Fibroblast of lung (primary cell): ENCODE measurements at regions not wholly inside any gene's neighbourhood (a gene's known extent, or its start where the extent isn't known, plus 50 kb on each side); places are given as distances from the start of the nearest gene placed in this dataset.
"Not testable (repeated sequence)": the region's sequence is repeated elsewhere in the genome, so short reads cannot be mapped to it uniquely, and the experiment has no call there.

Experiments
- DNase-seq, 2 donors: peaks; one replicate each; pipeline versions ENCODE4 v3.0.0 to v3.0.0-alpha.2; 2010; ENCODE audit warnings: low read depth in 2 of 2
- H2AFZ ChIP-seq: 2 replicates; pipeline ENCODE4 v1.5.1; 2012; ENCODE audit warnings: low read length, control low read depth, inconsistent platforms
- H3K27ac ChIP-seq: 2 replicates; pipeline ENCODE4 v1.5.1; 2011; ENCODE audit warnings: low read length, control low read depth; ENCODE audit not compliant: insufficient read depth
- H3K27me3 ChIP-seq: 2 replicates; pipeline ENCODE4 v1.5.1; 2011; ENCODE audit warnings: mild to moderate bottlenecking, low read length; ENCODE audit not compliant: control insufficient read depth, insufficient read depth
- H3K36me3 ChIP-seq: 2 replicates; pipeline ENCODE4 v1.5.1; 2011; ENCODE audit warnings: low read length; ENCODE audit not compliant: control insufficient read depth, insufficient read depth
- H3K4me1 ChIP-seq: 2 replicates; pipeline ENCODE4 v1.5.1; 2011; ENCODE audit warnings: low read length; ENCODE audit not compliant: control insufficient read depth, insufficient read depth; ENCODE audit errors: extremely low read depth
- H3K4me2 ChIP-seq: 2 replicates; pipeline ENCODE4 v1.5.1; 2011; ENCODE audit warnings: low read length, control low read depth; ENCODE audit not compliant: insufficient read depth; ENCODE audit errors: extremely low read depth
- H3K4me3 ChIP-seq, 4 experiments: fragments of 200-600 bp in 1 of 4; sonication (generic) in 1 of 4; replicated peaks in 1 of 4; 2 replicates each; pipeline ENCODE4 v1.5.1; 2011 to 2016; ENCODE audit warnings: low read length in 4 of 4, low read depth in 3 of 4, mild to moderate bottlenecking in 3 of 4, control low read depth in 2 of 4, inconsistent platforms in 1 of 4, mixed read lengths in 1 of 4; ENCODE audit not compliant: insufficient read depth in 1 of 4; ENCODE audit errors: control extremely low read depth in 1 of 4
- H3K79me2 ChIP-seq: 2 replicates; pipeline ENCODE4 v1.5.1; 2012; ENCODE audit warnings: mild to moderate bottlenecking, low read length, inconsistent platforms; ENCODE audit not compliant: control insufficient read depth, insufficient read depth
- H3K9ac ChIP-seq: 2 replicates; pipeline ENCODE4 v1.5.1; 2011; ENCODE audit warnings: mild to moderate bottlenecking, low read length, control low read depth; ENCODE audit not compliant: insufficient read depth
- H3K9me3 ChIP-seq: 2 replicates; pipeline ENCODE4 v1.5.1; 2012; ENCODE audit warnings: low read depth, low read length; ENCODE audit not compliant: control insufficient read depth, insufficient read depth
- H4K20me1 ChIP-seq: 2 replicates; pipeline ENCODE4 v1.5.1; 2011; ENCODE audit warnings: low read length; ENCODE audit not compliant: control insufficient read depth, insufficient read depth; ENCODE audit errors: extremely low read depth

- H3K4me2 ChIP-seq, DNase-seq, H2AFZ ChIP-seq, H3K27me3 ChIP-seq, H3K9ac ChIP-seq, H3K36me3 ChIP-seq, H3K27ac ChIP-seq, H3K9me3 ChIP-seq, H3K4me1 ChIP-seq, H3K4me3 ChIP-seq, H4K20me1 ChIP-seq, H3K79me2 ChIP-seq: not testable (repeated sequence)
These were observed 322.4 kb downstream of the GOLGA6L6 start for GRCh38 chr15:20219171-20219570.

- DNase-seq, H3K27ac ChIP-seq, H3K79me2 ChIP-seq, H3K4me3 ChIP-seq, H3K4me2 ChIP-seq, H3K4me1 ChIP-seq, H3K36me3 ChIP-seq, H3K27me3 ChIP-seq, H2AFZ ChIP-seq, H3K9ac ChIP-seq, H4K20me1 ChIP-seq, H3K9me3 ChIP-seq: not testable (repeated sequence)
These were observed 325.9 kb downstream of the GOLGA6L6 start for GRCh38 chr15:20215700-20216099.

GRCh38 chr15:20214101-20214500 is 327.5 kb downstream of the GOLGA6L6 start:
- not testable (repeated sequence) for H3K36me3 ChIP-seq, H3K4me2 ChIP-seq, DNase-seq, H3K27me3 ChIP-seq, H2AFZ ChIP-seq, H3K27ac ChIP-seq, H3K79me2 ChIP-seq, H3K4me1 ChIP-seq, H3K9ac ChIP-seq, H3K9me3 ChIP-seq, H4K20me1 ChIP-seq, H3K4me3 ChIP-seq

- not testable (repeated sequence) for H3K27ac ChIP-seq, H2AFZ ChIP-seq, H4K20me1 ChIP-seq, H3K27me3 ChIP-seq, H3K9ac ChIP-seq, H3K4me2 ChIP-seq, H3K4me3 ChIP-seq, H3K79me2 ChIP-seq, DNase-seq, H3K36me3 ChIP-seq, H3K9me3 ChIP-seq, H3K4me1 ChIP-seq
These were observed 330.1 kb downstream of the GOLGA6L6 start for GRCh38 chr15:20211508-20211907.

- H3K4me3 ChIP-seq, H3K9me3 ChIP-seq, H3K4me1 ChIP-seq, H3K36me3 ChIP-seq, H2AFZ ChIP-seq, H3K4me2 ChIP-seq, DNase-seq, H3K27me3 ChIP-seq, H3K9ac ChIP-seq, H4K20me1 ChIP-seq, H3K79me2 ChIP-seq, H3K27ac ChIP-seq: not testable (repeated sequence)
These were observed 331.6 kb downstream of the GOLGA6L6 start for GRCh38 chr15:20209973-20210372.

- not testable (repeated sequence) for DNase-seq, H3K36me3 ChIP-seq
These were observed 334.0 kb downstream of the GOLGA6L6 start for GRCh38 chr15:20207607-20208006.

GRCh38 chr15:20207198-20207597 is 334.4 kb downstream of the GOLGA6L6 start:
- not testable (repeated sequence) for DNase-seq, H3K27me3 ChIP-seq, H3K4me1 ChIP-seq, H3K79me2 ChIP-seq, H3K4me2 ChIP-seq, H3K9ac ChIP-seq, H4K20me1 ChIP-seq, H3K4me3 ChIP-seq, H3K9me3 ChIP-seq, H3K27ac ChIP-seq, H3K36me3 ChIP-seq, H2AFZ ChIP-seq

More at GRCh38 chr15:20207607-20208006, 334.0 kb downstream of the GOLGA6L6 start:
- not testable (repeated sequence) for H4K20me1 ChIP-seq, H3K4me3 ChIP-seq, H3K79me2 ChIP-seq, H3K9ac ChIP-seq, H3K4me2 ChIP-seq, H2AFZ ChIP-seq, H3K9me3 ChIP-seq, H3K27me3 ChIP-seq, H3K27ac ChIP-seq, H3K4me1 ChIP-seq
